Peyer's patch (tissue), 4 donors: ENCODE measurements at regions not wholly inside any gene's neighbourhood (a gene's known extent, or its start where the extent isn't known, plus 50 kb on each side); places are given as distances from the start of the nearest gene placed in this dataset.
"Not testable (repeated sequence)": the region's sequence is repeated elsewhere in the genome, so short reads cannot be mapped to it uniquely, and the experiment has no call there.

Experiments used
- DNase-seq, 3 donors: peaks; one replicate each; pipeline ENCODE4 v3.0.0-alpha.2; 2017 to 2019
- H3K27ac ChIP-seq, 4 donors: fragments of 200-600 bp; sonication (generic); one replicate each; pipeline ENCODE4 v1.5.1; 2016 to 2019
- H3K27me3 ChIP-seq, 2 donors: fragments of 200-600 bp; sonication (generic); one replicate each; pipeline ENCODE4 v1.5.1; 2019
- H3K36me3 ChIP-seq, 3 donors: fragments of 200-600 bp; sonication (generic); one replicate each; pipeline ENCODE4 v1.5.1; 2016 to 2019
- H3K4me1 ChIP-seq, 4 donors: fragments of 200-600 bp; sonication (generic); one replicate each; pipeline ENCODE4 v1.5.1; 2016 to 2019
- H3K4me3 ChIP-seq, 4 donors: fragments of 200-600 bp; sonication (generic); 1 replicate in 3 of 4; 2 replicates in 1 of 4; pipeline ENCODE4 v1.5.1; 2016 to 2019; ENCODE audit warnings: mild to moderate bottlenecking in 1 of 4
- H3K9me3 ChIP-seq, 4 donors: fragments of 200-600 bp; sonication (generic); one replicate each; pipeline ENCODE4 v1.5.1; 2016 to 2019; ENCODE audit warnings: mild to moderate bottlenecking in 1 of 4
- POLR2A ChIP-seq, 2 donors: fragments of 450-650 bp; IDR thresholded peaks; one replicate each; pipeline ENCODE4 v1.5.1; 2017; ENCODE audit warnings: antibody characterized with exemption in 2 of 2, mild to moderate bottlenecking in 2 of 2, moderate library complexity in 2 of 2
- TF ChIP-seq, protein P1 (sequence below), 6 experiments: fragments of 450-650 bp in 4 of 6; fragments of 200-600 bp in 2 of 6; sonication (generic) in 1 of 6; IDR thresholded peaks; one replicate each; pipeline ENCODE4 v1.5.1; 2017 to 2019; ENCODE audit warnings: antibody characterized with exemption in 6 of 6, mild to moderate bottlenecking in 3 of 6, moderate library complexity in 1 of 6

DNA sequence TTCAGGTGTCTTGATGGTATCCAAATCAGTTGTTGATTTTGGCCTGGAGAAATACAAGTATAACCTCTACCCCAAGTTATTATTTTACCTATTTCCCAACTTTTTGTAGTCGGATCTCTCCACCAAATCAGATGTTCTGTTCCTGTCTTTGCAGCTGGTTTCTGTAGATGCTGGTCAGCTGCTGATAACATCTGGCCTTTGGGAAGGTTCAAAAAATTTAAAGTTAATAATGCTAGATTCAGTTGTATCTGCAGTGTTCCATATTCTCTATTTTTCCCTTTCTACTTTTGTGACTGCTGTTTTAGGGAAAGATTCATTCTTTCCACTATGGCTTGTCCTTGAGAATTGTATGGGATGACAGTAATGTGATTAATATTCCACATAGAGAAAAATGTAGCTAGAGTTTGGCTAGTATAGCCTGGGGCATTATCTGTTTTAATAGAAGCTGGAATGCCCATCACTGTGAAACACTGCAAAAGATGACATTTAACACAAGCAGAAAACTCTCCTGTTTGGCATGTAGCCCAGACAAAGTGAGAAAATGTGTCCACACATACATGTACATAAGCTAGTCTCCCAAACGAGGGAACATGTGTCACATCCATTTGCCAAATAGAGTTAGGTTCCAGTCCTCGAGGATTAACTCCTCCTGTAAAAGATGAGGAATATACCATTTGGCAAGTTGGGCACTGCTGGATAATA, 99.2 kb downstream of the ZNF100 start:
- not testable (repeated sequence) for H3K36me3 ChIP-seq, H3K27me3 ChIP-seq, DNase-seq, H3K27ac ChIP-seq, H3K4me1 ChIP-seq, H3K4me3 ChIP-seq, H3K9me3 ChIP-seq

DNA sequence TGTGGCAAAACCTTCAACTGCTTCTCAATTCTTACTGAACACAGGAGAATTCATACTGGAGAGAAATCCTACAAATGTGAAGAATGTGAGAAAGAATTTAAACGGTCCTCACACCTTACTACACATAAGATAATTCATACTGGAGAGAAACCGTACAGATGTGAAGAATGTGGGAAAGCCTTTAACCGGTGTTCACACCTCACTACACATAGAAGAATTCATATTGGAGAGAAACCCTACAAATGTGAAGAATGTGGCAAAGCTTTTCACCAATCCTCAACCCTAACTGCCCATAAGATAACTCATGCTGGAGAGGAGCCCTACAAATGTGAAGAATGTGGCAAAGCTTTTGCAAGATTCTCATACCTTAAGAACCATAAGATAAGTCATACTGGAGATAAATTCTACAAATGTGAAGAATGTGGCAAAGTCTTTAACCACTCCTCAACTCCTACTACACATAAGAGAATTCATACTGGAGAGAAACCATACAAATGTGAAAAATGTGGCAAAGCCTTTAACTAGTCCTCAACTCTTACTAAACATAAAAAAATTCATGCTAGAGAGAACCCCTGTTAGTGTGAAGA, 111.7 kb downstream of the ZNF100 start:
- TF ChIP-seq, protein P1, sequence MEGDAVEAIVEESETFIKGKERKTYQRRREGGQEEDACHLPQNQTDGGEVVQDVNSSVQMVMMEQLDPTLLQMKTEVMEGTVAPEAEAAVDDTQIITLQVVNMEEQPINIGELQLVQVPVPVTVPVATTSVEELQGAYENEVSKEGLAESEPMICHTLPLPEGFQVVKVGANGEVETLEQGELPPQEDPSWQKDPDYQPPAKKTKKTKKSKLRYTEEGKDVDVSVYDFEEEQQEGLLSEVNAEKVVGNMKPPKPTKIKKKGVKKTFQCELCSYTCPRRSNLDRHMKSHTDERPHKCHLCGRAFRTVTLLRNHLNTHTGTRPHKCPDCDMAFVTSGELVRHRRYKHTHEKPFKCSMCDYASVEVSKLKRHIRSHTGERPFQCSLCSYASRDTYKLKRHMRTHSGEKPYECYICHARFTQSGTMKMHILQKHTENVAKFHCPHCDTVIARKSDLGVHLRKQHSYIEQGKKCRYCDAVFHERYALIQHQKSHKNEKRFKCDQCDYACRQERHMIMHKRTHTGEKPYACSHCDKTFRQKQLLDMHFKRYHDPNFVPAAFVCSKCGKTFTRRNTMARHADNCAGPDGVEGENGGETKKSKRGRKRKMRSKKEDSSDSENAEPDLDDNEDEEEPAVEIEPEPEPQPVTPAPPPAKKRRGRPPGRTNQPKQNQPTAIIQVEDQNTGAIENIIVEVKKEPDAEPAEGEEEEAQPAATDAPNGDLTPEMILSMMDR (IDR thresholded peaks at IDR 0.05) = no peak
- TF ChIP-seq POLR2A (IDR thresholded peaks at IDR 0.05) = no peak
- Histone ChIP-seq H3K4me3 (no peak overlapping the region), H3K4me1 (no peaks in the 10 kb centered on the region), H3K9me3 (no peaks in the 10 kb centered on the region), H3K27me3 (no peaks in the 10 kb centered on the region), H3K36me3 (no peaks in the 10 kb centered on the region), H3K27ac (no peak overlapping the region)
- no peak for DNase-seq

DNA sequence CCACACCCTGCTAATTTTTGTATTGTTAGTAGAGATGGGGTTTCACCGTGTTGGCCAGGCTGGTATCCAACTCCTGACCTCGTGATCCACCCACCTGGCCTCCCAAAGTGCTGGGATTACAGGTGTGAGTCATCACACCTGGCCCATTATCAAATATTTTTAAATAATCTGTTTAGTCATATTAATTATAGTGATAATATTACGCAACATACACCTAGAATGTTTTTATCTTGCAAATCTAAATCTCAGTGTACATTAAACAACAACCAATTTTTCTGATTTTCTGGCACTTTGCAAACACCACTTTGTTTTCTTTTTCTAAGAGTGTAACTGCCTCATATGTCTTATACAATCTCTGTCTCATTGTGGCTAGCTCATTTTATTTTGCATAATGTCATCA, 115.9 kb downstream of the ZNF100 start:
- not testable (repeated sequence) for H3K9me3 ChIP-seq, H3K36me3 ChIP-seq, H3K4me1 ChIP-seq, H3K4me3 ChIP-seq, DNase-seq, H3K27ac ChIP-seq, H3K27me3 ChIP-seq

DNA sequence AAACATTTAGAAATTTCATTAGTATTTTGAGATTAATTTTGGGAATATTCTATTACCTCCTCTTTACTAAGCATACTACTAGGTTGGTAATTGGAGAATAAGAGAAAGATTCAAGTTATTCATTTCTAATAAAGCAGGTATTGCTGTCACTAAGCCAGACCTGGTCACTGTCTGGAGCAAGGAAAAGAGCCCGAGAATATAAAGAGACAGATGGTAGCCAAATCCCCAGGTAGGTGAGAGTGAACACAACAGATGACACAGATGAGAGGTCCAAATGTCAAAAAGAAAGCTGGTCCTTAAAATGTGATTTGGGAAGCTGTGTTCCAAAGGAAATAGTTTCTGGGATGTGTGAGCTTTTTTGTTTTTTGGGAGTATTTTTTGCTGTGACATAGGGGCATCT, 128.6 kb downstream of the ZNF100 start:
- no peak for TF ChIP-seq POLR2A (IDR thresholded peaks at IDR 0.05)

DNA sequence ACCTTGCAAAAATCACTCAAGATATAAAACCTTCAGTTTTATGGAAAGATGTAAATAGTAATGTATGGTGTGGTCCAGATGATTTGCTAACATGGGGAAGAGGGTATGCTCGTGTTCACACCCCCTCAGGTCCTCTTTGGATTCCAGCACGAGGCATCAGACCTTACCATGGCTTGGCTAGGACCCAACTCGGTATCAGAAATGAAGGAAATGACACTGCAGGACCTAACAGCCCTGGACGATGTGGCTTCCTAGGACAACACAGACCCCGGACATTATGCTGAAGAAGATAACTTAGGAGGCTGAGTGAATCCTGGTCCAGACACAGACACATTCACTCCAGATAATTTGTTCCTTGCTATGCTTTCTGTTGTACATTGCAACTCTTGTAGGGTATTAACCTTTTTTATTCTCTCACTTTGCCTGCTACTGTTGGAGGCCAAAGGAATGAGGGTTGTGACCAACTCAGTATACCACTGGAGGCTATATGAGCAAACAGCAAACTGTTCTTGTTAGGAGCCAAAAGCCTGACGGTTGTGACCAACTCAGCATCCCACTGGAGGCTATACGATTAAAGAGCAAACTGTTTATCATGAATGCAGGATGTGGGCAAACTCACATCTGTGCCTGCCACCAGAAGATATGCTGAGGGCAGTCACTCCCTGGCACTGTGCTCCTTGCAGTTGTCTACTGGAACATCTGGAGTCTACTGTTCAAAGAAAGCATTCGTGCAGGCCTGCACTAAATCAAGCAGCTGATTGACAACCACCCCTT, 121.7 kb downstream of the ZNF429 start:
- no peaks in the 10 kb centered on the region for H3K27me3 ChIP-seq
- H3K4me3 ChIP-seq = no peak overlapping the region
- no peaks in the 10 kb centered on the region for H3K9me3 ChIP-seq
- H3K36me3 ChIP-seq = no peaks in the 10 kb centered on the region
- no peak for DNase-seq
- no peak for TF ChIP-seq POLR2A (IDR thresholded peaks at IDR 0.05)
- TF ChIP-seq, protein P1 (IDR thresholded peaks at IDR 0.05) = no peak
- no peaks in the 10 kb centered on the region for H3K4me1 ChIP-seq
- no peak overlapping the region for H3K27ac ChIP-seq

More for the DNA sequence above, 128.6 kb downstream of the ZNF100 start:
- Histone ChIP-seq H3K9me3 (no peaks in the 10 kb centered on the region), H3K36me3 (no peaks in the 10 kb centered on the region), H3K4me3 (no peak overlapping the region), H3K27me3 (no peaks in the 10 kb centered on the region), H3K27ac (no peak overlapping the region), H3K4me1 (no peaks in the 10 kb centered on the region)
- no peak for DNase-seq

DNA sequence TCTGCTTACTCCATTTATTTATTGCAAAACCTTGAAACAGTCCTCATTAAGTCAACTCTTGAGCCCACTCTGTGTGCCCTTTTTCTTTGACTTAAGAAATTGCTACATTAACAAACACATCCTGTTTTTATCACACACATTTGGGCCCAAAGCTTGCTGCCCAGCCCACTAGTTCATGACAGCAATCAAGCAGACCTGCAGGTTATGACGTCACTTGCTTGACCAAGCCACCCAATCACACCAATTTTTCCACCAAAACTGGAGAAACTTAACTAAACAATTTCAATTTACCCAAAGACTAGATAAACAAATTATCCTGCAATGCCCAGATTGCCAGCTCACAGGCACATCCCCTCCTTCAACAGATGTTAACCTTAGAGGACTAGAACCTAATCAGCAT, 120.7 kb downstream of the ZNF429 start:
- TF ChIP-seq, protein P1 (IDR thresholded peaks at IDR 0.05) = no peak
- TF ChIP-seq POLR2A (IDR thresholded peaks at IDR 0.05) = no peak
- Histone ChIP-seq H3K4me1 (no peaks in the 10 kb centered on the region), H3K36me3 (no peaks in the 10 kb centered on the region), H3K27me3 (no peaks in the 10 kb centered on the region), H3K27ac (no peak overlapping the region), H3K9me3 (no peaks in the 10 kb centered on the region), H3K4me3 (no peak overlapping the region)
- DNase-seq = no peak

DNA sequence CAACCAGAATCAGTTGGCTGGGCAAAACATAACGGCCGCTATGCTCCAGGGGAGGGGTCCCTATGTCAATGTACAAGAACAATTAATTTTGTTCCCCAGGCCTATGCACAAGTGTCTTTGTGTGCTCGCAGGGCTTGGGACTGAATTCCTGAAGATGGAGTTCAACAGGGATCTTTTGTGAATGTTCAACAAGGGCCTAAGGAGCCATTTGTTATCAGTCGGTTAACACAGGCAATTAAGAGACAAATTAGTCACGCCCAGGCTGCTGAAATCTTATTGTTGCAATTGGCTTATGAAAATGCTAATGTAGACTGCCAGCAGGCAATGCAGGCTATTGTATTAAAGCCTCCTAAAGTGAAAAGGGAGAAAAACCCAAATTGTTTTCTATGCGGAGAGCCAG, 117.5 kb downstream of the ZNF429 start:
- DNase-seq = no peak
- no peaks in the 10 kb centered on the region for H3K4me1 ChIP-seq
- no peak overlapping the region for H3K4me3 ChIP-seq
- H3K9me3 ChIP-seq = no peaks in the 10 kb centered on the region
- no peaks in the 10 kb centered on the region for H3K36me3 ChIP-seq
- TF ChIP-seq, protein P1 (IDR thresholded peaks at IDR 0.05) = no peak
- TF ChIP-seq POLR2A (IDR thresholded peaks at IDR 0.05) = no peak
- no peaks in the 10 kb centered on the region for H3K27me3 ChIP-seq
- no peak overlapping the region for H3K27ac ChIP-seq
